Keratinocyte (primary cell): ENCODE measurements at regions not wholly inside any gene's neighbourhood (a gene's known extent, or its start where the extent isn't known, plus 50 kb on each side); places are given as distances from the start of the nearest gene placed in this dataset.
A peak's percentile ranks its signal among the peaks of the same experiment; 100 is the strongest.

Source experiments
- DNase-seq: peaks from one replicate; pipeline ENCODE4 v3.0.0-alpha.2; 2011; ENCODE audit warnings: low read depth, missing footprints, low spot score
- FAIRE-seq: peaks from 2 replicates; lab custom pipeline; 2011; peaks lifted over from hg19 to GRCh38; lab: Jason Lieb, UNC
- H2AFZ ChIP-seq: 2 replicates; pipeline ENCODE4 v1.6.0; 2012; ENCODE audit warnings: low read length, control low read depth, inconsistent platforms; ENCODE audit not compliant: control insufficient read depth
- H3K27ac ChIP-seq: 2 replicates; pipeline ENCODE4 v1.5.1; 2011; ENCODE audit warnings: low read length; ENCODE audit not compliant: control insufficient read depth, insufficient read depth
- H3K27me3 ChIP-seq: 3 replicates; pipeline ENCODE4 v1.6.0; 2011; ENCODE audit warnings: low read length; ENCODE audit not compliant: control insufficient read depth, insufficient read depth; ENCODE audit errors: extremely low read depth
- H3K36me3 ChIP-seq, 2 experiments: 2 replicates in 1 of 2; 3 replicates in 1 of 2; pipeline ENCODE4 v1.5.1; 2011; ENCODE audit warnings: low read length in 2 of 2, mild to moderate bottlenecking in 1 of 2; ENCODE audit not compliant: control insufficient read depth in 2 of 2, insufficient read depth in 2 of 2; ENCODE audit errors: extremely low read depth in 1 of 2
- H3K4me1 ChIP-seq: 3 replicates; pipeline ENCODE4 v1.5.1; 2011; ENCODE audit warnings: low read length; ENCODE audit not compliant: control insufficient read depth, insufficient read depth; ENCODE audit errors: extremely low read depth
- H3K4me2 ChIP-seq: 3 replicates; pipeline ENCODE4 v1.6.0; 2011; ENCODE audit warnings: low read depth, low read length; ENCODE audit not compliant: control insufficient read depth, insufficient read depth; ENCODE audit errors: extremely low read depth
- H3K4me3 ChIP-seq, 3 experiments: fragments of 200-600 bp in 1 of 3; sonication (generic) in 1 of 3; 2 replicates in 2 of 3; 3 replicates in 1 of 3; pipeline ENCODE4 v1.5.1; 2011 to 2016; ENCODE audit warnings: low read length in 3 of 3, mild to moderate bottlenecking in 3 of 3, control low read depth in 2 of 3, inconsistent platforms in 1 of 3, low read depth in 1 of 3, mixed read lengths in 1 of 3, mixed run types in 1 of 3, moderate library complexity in 1 of 3; ENCODE audit not compliant: control insufficient read depth in 2 of 3, insufficient read depth in 2 of 3; ENCODE audit errors: extremely low read depth in 1 of 3
- H3K79me2 ChIP-seq: 2 replicates; pipeline ENCODE4 v1.6.0; 2012; ENCODE audit warnings: low read length; ENCODE audit not compliant: control insufficient read depth, insufficient read depth
- H3K9ac ChIP-seq: 3 replicates; pipeline ENCODE4 v1.6.0; 2011; ENCODE audit warnings: low read length; ENCODE audit not compliant: control insufficient read depth, insufficient read depth; ENCODE audit errors: extremely low read depth
- H3K9me1 ChIP-seq: 3 replicates; pipeline ENCODE4 v1.6.0; 2011; ENCODE audit warnings: low read length; ENCODE audit not compliant: control insufficient read depth, insufficient read depth; ENCODE audit errors: extremely low read depth
- H3K9me3 ChIP-seq: 2 replicates; pipeline ENCODE4 v1.5.1; 2012; ENCODE audit warnings: low read depth, low read length; ENCODE audit not compliant: control insufficient read depth
- H4K20me1 ChIP-seq: 3 replicates; pipeline ENCODE4 v1.6.0; 2011; ENCODE audit warnings: low read length; ENCODE audit not compliant: control insufficient read depth, insufficient read depth; ENCODE audit errors: extremely low read depth
- EZH2 ChIP-seq: IDR thresholded peaks from one replicate; pipeline ENCODE4 v1.6.1; 2012; ENCODE audit warnings: inconsistent platforms, mild to moderate bottlenecking, low read length, moderate library complexity
- dilution Hi-C: fragments of 300-500 bp; cut with MboI; formaldehyde crosslinking; loops from one replicate; pipeline ENCODE4 v1.7.0; 2020; ENCODE audit warnings: low sequenced_read_pairs; ENCODE audit not compliant: extremely low pct_ligation_motif_present
- TF ChIP-seq, protein P1 (sequence below), 3 experiments: IDR thresholded peaks in 1 of 3; conservative IDR thresholded peaks in 1 of 3; optimal IDR thresholded peaks in 1 of 3; 2 replicates in 2 of 3; 3 replicates in 1 of 3; pipeline versions ENCODE3 to v1.5.1; 2011; ENCODE audit warnings: low read length in 3 of 3, mild to moderate bottlenecking in 3 of 3, moderate library complexity in 2 of 3, control low read depth in 1 of 3, inconsistent platforms in 1 of 3; ENCODE audit not compliant: insufficient read depth in 2 of 3; ENCODE audit errors: extremely low read depth in 1 of 3

DNA sequence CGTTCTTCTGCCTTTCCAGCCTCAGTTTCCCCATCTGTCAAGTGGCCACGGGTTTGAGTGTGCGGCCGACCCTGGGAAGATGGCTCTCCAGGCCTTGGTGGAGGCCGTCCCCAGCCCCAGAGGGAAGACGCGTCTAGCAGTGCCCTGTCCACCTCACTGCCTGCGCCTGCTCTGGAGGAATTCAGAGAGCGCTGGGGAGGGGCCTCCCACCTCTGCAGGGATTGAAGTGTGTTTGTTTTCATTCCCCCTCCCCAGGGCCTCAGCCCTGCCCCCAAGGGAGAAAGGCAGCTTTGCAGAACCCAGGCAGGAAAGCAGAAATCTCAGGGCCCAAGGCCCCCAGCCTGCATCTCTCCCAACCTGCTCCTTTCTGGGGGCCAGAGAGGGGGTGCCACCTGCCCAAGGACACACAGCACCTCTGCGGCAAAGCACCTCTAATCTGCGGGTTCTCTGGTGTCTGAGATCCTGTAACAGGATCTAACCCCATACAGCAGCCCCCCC, 91.0 kb downstream of the MICALL2 start:
- H3K27me3 ChIP-seq = peaks cover 54% of the 10 kb centered on the region
- no peak overlapping the region for H3K4me3 ChIP-seq
- FAIRE-seq (no peak), DNase-seq (no peak)
- H3K4me1 ChIP-seq = no peaks in the 10 kb centered on the region
- TF ChIP-seq, protein P1, sequence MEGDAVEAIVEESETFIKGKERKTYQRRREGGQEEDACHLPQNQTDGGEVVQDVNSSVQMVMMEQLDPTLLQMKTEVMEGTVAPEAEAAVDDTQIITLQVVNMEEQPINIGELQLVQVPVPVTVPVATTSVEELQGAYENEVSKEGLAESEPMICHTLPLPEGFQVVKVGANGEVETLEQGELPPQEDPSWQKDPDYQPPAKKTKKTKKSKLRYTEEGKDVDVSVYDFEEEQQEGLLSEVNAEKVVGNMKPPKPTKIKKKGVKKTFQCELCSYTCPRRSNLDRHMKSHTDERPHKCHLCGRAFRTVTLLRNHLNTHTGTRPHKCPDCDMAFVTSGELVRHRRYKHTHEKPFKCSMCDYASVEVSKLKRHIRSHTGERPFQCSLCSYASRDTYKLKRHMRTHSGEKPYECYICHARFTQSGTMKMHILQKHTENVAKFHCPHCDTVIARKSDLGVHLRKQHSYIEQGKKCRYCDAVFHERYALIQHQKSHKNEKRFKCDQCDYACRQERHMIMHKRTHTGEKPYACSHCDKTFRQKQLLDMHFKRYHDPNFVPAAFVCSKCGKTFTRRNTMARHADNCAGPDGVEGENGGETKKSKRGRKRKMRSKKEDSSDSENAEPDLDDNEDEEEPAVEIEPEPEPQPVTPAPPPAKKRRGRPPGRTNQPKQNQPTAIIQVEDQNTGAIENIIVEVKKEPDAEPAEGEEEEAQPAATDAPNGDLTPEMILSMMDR (optimal IDR thresholded peaks at IDR 0.05 in 1 of 3, IDR thresholded peaks at IDR 0.05 in 1 of 3, conservative IDR thresholded peaks at IDR 0.05 in 1 of 3; ENCODE audit: extremely low read depth in 1 of 3, insufficient read depth in 2 of 3, low read length in 3 of 3) = no peak
- no peak overlapping the region for H3K4me2 ChIP-seq
- H3K9ac ChIP-seq = no peak overlapping the region
- H3K9me1 ChIP-seq = no peaks in the 10 kb centered on the region
- no peak overlapping the region for H2AFZ ChIP-seq
- no peaks in the 10 kb centered on the region for H3K9me3 ChIP-seq
- no peaks in the 10 kb centered on the region for H3K36me3 ChIP-seq
- dilution Hi-C loops = no loop called here
- H3K27ac ChIP-seq = no peak overlapping the region
- no peaks in the 10 kb centered on the region for H4K20me1 ChIP-seq
- H3K79me2 ChIP-seq = no peaks in the 10 kb centered on the region

DNA sequence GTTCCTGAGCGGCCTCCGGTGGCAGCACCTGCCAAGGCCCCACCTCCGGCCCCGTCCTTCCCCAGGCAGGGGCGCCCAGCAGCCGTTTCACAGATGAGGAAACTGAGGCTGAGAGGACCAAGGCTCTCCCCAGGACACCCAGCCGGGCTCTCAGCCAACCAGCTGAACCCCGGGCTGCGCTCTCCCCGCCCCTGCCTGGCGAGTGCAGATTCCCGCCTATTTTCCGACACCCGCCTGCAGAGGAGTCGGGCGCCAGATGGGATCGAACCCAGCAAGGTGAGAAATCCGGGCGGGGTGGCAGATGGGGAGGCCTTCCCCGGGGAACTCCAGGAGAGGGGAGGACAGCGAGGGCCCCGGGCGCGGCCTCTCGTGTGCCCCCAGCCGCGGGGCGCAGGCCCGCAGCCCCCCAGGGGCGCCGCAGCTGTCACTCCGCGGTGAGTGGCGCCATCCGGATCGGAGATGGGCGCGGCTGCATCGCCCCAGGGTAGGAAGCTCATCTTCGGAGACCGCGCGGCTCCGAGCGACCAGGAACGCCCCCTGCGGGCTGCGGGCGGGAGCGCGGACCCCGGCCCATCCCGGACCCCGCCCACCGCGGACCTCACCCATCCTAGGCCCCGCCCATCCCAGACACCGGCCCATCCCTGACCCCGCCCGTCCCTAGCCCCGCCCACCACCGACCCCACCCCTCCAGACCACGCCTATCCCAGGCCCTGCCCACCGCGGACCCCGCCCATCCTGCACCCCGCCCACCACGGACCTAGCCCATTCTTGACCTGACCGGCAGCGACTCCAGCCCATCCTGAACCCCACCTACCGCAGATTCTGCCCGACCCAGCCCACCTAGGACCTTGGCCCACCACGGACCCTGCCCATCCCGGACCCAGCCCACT, 90.3 kb downstream of the MICALL2 start:
- no peaks in the 10 kb centered on the region for H3K4me1 ChIP-seq
- H3K4me3 ChIP-seq = no peak overlapping the region
- no peak overlapping the region for H2AFZ ChIP-seq
- H4K20me1 ChIP-seq = no peaks in the 10 kb centered on the region
- FAIRE-seq (no peak), DNase-seq (no peak)
- no peaks in the 10 kb centered on the region for H3K36me3 ChIP-seq
- H3K9ac ChIP-seq = no peak overlapping the region
- H3K4me2 ChIP-seq = no peak overlapping the region
- peaks cover 55% of the 10 kb centered on the region for H3K27me3 ChIP-seq
- H3K9me3 ChIP-seq = no peaks in the 10 kb centered on the region
- TF ChIP-seq, protein P1 (optimal IDR thresholded peaks at IDR 0.05 in 1 of 3, IDR thresholded peaks at IDR 0.05 in 1 of 3, conservative IDR thresholded peaks at IDR 0.05 in 1 of 3; ENCODE audit: extremely low read depth in 1 of 3, insufficient read depth in 2 of 3, low read length in 3 of 3) = peak in 1 of 3 experiments; percentile 25
- peak; percentile 27 for TF ChIP-seq EZH2
- no peaks in the 10 kb centered on the region for H3K79me2 ChIP-seq
- dilution Hi-C loops = no loop called here
- H3K27ac ChIP-seq = no peak overlapping the region
- H3K9me1 ChIP-seq = no peaks in the 10 kb centered on the region
